NCI-H2107 treated with DMSO at 0.1 percent for 48 hours (cell line): ENCODE measurements at regions not wholly inside any gene's neighbourhood (a gene's known extent, or its start where the extent isn't known, plus 50 kb on each side); places are given as distances from the start of the nearest gene placed in this dataset.
"Not testable (repeated sequence)": the region's sequence is repeated elsewhere in the genome, so short reads cannot be mapped to it uniquely, and the experiment has no call there.

Source experiments
- DNase-seq: peaks from one replicate; lab custom pipeline; 2025; ENCODE audit not compliant: unreplicated experiment; lab: John Stamatoyannopoulos, UW

DNA sequence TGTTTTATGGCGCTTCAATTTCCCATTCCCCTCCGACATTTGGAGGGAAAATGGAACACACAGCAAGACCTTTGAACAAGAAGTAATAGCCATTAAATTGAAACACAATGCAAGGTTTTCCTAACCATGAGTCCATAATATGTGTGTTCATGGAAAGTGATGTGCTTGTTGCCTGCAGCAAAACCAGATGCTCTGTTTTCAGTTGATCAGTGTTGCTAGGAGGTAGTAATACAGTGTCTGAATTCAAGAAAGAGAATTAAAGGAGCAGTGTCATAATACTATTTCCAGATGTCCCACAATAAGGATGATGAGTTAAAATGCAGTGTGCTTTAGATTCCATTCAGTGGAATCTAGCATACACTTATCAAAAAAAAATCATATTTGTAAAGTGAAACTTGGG, 637.4 kb upstream of the API5 start:
- DNase-seq: no peak

DNA sequence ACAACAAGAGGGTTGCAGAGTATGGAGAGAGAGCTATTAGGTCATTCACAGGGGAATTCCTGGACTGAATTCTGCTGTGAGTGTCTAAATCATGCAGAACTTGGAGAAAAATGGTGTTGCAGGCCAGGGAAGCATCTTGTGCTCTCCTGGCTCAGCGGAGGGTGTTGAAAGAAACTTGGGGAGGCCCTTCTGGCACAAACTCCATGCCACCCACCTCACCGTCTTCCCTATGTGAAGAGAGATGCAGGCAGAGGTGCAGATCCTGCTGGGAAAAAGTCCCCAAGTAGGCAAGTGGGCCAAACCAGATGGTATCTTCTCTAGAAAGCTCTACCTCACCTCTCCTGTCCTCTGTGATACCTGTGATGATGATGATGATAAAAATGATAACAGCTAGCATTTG, 604.3 kb upstream of the API5 start:
- no peak for DNase-seq

DNA sequence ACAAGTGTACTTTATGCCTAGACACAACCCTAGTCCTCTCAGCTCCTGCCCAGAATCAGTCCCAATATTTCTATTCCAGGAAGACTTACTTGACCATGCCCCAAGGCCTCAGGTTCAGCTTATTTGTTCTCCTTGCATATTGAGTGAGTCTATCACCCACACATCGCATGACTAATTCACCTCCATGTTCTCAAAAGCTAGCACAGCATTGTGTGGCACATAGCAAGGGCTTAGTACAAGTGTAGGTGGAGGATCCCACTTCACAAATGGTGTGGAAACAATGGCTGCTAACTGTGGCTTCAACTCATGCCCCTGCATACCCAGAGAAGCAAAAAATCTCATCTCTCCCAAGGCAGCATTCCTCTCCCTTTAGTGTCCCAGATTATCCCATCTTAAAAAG, 602.6 kb upstream of the API5 start:
- DNase-seq: no peak

DNA sequence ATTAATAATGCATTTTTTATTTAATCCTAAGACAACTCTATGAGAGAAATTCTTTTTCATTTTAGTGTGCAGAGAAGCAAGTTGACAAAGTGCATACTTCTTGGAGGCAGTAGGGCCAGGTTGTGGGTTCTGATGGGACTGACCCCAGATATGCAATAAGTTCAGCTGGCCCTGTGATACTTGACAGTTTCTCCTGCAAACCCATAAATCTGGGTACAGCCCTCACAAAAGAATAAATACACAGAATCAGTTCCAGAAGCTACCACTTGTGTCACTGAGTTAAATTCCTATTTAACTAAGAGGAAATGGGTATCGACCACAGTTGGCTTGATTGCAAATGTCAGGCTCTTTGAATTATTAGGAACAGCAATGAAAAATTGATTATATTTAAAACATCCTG, 598.5 kb upstream of the API5 start:
- DNase-seq: no peak

DNA sequence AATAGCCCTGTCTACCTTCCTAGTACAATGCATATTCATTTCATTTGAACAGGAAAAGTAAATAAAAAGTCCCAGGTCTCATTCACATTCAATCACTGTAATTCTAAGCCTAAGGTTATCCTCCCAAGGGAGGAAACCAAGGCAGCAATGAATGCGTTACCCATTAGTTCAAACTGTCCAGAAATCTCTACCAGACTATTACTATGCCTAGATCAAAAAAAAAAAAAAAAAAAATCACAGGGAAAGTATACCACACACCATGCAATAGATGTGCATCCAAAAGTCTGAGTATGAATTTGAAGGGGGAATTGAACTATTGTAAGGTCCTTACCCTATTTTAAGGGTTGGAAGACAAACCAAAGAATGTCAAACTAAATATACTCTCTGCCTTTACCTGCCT, 598.0 kb upstream of the API5 start:
- no peak for DNase-seq

DNA sequence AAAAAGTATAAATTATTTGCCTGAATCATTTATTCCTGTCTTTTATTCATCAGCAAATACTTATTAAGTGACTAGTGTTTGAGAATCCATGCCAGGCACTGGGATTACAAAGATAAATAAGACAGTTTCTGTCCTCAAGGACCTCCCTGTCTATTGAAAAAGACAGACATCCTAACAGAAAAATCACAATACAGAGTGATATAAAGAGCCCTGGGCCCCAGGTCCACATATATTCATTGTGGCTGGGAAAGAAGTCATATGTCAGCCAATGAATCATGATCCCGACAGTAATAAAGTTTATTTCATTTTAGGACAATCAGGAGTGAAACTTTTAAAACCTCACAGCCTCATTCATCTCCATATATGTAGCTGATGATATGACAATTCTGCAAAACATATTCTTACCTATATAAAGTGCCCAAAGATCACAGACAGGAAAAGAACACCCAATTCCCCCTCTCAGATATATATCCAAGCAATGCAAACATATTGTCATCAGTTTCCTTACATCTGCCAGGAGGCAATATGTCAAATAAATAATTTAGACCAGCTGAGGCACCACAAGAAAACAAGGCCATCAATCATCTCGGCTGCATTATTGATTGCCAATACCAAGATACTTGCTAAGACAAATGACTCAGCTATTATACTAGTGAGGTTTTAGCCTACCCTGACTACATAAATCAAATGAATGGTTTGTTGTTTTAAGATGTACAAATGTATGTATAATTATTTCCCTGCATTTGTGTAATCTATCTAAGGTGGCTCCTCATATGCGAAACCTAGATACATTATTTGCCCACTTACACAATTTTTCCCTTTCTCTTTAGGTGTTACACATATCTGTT, 590.9 kb upstream of the API5 start:
- no peak for DNase-seq

DNA sequence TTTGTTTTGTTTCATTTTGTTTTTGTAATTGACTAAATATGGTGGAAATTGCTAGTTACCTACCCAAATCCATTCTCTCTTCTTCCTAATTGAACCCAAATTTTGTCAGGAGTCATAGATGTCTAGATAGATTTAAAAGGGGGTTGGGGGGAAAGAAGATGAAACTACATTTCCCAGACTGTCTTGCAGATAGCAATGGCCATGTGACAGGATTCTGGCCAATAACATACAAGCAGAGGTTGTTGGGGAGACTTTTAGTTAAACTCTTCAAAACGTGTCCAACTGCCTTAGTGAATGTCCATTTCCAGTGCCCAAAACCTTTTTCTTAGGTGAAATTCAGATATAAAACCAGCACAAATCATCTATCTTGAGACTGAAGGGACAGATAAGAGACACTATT, 583.9 kb upstream of the API5 start:
- DNase-seq: no peak

DNA sequence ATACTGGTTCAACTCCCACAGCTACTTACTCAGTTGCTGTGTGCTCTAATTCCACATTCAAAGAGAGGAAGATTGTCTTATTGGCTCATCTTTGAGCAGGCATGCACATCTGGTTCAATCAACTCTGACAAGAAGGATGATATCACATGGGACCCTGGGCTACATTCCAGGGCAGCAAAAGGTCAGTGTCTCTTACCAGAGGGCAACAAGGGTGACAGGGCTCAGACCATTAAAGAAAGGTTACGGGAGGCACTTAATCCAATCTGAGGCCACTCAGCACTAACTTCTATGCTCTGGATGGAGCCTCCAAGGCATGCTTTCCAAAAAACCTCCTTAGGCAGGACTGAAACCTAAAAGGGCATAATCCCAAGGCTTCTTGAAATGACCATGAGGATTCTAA, 549.4 kb upstream of the API5 start:
- no peak for DNase-seq

DNA sequence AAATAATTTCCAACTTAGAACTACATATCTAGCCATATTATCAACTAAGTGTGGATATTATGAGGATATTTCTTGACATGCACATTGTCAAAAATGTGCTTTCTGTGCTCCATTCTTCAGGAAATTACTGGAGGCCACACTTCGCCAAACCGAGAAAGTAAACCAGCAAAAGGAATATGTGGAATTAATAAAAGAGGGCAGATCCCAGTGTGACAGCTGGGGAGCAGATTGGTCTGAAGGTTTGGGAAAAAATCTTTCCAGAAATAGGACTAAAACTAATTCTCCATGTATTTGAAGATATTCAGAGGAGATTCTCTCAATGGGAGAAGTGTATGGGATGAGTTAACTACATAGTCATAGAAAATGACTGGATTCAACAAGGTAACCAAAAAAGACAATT, 546.9 kb upstream of the API5 start:
- no peak for DNase-seq

DNA sequence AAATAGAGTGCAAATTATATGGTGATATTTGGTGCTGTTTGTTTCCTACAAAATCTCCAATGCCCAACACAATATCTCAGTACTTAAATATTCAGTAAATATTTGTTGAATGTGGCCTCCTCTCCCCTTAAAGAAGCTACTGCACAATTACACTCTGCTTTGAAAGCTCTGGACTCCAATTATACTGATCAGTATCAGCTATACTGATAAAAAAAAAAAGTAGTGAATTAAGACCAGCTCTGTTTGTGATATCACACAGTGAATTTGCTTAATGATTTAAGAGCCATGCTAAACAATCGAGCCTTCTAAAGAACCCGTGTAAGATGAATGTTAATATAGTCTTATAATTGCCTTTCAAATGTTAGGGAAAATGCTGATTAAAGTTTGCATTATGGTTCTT, 543.2 kb upstream of the API5 start:
- DNase-seq: no peak

DNA sequence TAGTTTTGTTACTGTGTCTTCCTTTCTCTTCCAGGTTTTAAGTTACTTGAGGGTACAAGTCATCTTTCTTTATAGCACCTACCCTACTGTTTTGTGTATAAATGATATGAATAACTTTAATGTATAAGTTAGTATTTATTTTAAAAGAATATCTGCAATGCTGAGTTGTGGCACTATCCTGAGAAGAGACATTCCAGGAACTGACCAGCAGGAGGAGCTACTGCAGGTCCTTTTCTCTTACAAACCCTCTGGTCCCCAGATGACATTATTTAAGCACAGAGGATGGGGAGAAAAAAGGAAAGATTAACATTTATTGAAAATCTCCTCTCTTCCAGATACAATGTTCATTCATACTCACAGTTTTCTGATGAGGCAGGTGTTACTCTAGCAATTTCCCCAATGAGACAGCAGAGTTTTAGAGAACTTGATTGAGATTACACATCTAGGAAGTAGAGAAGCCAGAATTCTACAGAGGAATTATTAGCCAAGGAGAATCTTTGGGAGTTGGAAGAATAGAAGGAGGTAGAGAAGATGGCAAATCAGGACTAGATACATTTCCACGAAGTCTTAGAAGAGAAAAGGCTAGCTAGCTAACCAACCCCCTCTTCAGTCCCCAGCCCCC, 541.2 kb upstream of the API5 start:
- peak; percentile 2 for DNase-seq

DNA sequence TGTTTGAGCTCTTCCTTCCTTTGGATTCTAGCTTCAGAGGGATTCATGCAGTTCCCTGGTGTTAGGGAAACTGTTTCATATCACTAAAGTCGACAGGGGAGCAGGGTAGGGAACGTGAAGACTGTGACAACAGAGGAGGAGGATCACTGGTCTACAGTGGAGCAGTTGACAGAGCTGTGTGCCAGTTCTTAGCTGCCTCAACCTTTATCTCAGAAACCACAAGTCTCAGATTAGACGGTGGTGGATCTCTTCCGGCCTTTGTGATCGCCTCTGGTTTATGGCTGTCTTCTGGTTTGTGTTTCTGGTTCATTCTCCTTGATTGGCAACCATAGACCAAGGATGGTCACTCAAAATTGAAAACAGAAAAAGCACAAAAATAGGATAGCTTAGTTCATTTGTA, 538.9 kb upstream of the API5 start:
- no peak for DNase-seq

DNA sequence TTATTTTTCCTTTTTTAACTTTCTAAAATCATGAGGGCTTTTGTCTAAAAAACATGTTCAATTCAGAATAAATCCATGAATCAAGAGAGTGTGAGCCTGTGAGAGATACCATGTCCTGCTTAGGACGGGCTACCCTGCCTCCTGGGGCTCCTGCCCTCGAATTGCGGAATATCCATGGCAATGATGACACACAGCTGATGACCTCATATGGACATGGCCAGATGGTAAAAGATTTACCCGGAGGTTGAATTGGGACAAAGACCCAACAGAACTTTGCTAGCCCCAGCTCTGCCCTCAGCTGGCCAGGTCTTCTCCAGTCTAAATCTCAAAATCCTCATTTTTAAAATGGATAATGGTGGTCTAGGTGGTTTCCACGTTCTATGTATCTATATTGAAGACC, 538.1 kb upstream of the API5 start:
- no peak for DNase-seq

DNA sequence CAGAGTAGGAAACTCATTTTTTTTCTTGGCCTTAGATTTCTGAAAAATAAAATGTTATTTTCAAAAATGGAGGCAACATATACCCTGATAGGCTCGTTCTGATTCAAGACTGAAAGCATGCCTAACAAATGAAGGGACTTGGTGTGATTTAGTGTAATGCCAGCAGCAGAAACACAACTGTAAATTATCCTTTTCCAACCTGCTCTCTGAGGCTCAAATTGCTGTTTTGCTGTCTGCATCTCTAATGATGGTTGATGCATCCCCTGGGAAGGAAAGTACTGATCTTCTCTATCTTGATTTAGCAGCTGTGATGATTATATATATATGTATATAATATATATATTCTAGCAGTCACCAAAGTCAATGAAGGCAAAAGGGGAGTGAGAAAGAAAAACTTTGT, 537.2 kb upstream of the API5 start:
- no peak for DNase-seq

DNA sequence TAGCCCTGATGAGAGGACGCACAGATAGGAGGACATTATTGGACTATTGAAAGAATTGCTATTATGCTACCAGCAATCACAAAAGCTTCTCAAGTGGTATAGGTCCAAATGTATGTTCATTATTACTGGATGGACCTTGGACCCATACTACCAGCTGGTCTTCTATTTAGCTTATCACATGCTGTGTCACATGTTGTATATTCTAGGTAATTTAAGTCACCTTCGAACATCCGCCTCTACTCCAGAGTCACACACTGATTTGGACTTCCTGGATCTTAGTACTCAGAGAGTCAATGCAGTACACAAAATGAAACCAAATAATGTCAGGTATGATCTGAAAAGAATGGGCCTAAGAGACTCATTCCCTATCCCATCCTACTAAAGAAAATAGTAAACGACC, 534.0 kb upstream of the API5 start:
- DNase-seq: no peak

DNA sequence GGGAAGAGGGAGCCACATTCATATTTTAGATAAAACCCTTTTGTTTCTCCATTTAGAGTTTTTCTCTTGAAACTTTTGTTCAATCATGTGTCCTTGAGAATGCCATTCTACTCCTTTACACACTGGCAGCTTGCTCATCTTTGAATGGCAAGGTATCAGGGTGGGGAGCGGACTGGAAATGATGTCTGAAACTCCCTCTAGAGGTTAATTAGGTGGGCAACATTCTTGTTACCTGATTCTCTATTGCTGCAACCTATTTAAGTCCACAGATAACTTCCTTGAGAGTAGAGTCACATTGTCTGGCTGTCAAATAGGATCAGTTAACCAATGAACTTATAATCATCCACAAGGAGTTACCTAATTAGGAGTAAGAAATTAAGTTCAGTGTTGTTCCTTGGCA, 533.6 kb upstream of the API5 start:
- DNase-seq: no peak

DNA sequence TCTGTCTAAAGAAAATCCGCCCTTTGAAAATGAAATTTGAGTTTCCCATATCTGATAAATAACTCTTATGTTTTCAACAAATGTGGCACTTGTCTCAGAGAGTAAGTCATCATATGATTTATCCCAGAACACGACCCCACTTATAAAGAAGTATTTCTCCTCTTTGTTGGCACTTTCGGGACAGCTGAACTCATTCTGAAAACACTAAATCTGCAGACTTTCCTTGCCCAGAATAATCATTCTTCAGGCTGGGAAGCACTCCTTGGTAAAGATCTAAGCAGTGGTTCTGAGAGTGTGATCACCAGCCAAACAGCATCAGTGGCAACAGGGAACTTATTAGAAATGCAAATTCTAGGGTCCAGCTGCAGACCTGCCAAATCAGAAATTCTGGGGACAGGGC, 532.2 kb upstream of the API5 start:
- no peak for DNase-seq

DNA sequence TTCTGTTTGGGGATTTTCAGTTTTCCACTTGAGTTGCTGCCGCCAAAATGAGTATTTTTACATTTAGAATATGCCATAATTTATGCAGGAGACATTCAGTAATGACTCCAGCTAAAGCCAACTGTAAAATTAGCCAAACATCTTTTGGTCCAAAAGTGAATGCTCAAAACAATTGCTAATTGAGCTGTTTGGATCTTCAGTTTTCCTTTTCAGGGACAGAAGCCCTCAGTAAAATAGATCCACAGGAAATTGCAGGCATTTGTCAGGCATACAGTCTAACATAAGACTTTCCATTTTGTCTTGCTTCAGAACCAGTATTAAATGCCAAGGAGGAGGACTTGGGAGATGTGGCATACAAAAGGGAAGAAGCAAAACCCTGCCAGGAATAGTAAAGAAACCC, 524.8 kb upstream of the API5 start:
- DNase-seq: no peak

DNA sequence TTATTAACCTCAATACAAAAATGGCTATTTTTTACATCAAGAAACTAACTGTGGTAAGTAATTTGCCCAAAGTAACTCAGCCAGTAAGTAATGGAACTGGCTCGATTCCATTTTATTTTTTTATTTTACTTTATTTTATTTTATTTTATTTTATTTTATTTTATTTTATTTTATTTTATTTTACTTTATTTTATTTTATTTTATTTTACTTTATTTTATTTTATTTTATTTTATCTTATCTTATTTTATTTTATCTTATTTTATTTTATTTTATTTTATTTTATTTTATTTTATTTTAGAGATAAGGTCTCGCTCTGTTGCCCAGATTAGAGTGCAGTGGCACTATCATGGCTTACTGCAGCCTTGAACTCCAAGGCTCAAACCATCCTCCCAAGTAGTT, 516.3 kb upstream of the API5 start:
- not testable (repeated sequence) for DNase-seq

DNA sequence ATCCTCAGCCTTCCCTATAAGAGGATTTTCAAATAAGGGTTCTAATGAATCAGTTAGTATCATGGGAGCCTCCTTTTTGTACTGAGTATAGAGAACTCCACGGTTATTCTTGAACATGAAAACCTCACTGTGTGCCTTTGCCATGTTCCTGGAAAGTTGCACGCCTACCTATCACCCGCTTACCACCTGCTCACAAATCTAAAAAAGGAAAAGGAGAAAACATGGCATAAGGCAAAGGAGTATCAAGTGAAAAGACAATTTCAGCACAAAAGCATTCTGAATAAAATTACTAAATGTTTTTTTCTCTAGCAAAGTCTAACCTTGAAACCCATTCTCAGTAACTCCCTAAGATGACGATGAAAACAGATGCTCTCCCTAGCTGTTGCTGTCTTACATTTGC, 511.8 kb upstream of the API5 start:
- no peak for DNase-seq

DNA sequence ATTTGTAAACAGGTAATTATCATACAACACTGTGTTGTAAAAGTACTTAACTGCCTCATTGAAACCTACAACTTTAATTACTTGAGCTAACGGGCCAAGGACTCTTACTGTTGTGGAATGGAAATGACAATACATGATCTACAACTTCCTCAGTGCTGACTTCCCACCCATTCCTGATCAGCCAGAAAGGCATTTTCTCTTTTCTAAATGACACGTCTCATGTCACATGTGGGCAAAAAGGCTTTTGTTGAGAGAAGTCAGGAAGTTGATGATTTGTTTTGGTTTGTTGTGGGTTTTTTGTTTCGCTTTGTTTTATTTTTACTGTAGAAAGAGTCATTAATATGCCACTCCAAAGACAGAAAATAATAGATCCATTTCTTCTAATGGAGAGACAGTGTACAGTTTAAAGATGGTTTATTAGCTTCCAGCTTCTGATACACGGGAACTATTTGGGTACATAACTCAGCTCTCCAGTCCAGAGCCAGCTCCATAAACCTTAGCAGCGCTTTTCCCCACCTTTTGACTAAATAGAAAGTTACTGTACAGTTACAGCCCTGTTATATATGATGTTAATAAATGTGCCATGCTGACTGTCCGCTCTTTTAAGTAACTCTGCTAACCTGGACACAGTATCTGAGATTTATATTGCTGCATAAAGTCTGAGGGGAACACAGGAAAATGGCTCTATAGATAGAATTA, 509.4 kb upstream of the API5 start:
- DNase-seq: no peak

DNA sequence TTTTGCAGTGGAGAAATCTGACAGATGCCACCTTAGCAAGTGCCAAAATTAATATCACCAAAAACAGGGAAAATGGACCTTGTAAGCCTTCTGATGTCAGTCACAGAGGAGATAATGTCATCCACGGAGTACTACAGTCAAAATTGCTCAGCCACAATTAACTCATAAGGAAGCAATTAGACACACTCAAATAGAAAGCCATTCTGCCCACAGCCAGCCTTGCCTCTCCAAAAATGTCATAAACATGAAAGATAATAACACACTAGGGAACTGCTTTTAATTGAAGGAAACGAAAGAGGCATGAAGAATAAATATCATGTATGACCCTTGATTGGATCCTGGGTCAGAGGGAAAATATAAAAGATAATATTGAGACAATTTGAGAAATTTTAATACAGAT, 505.6 kb upstream of the API5 start:
- no peak for DNase-seq
